Mesothelial cell of epicardium (in vitro differentiated cells): ENCODE measurements at regions not wholly inside any gene's neighbourhood (a gene's known extent, or its start where the extent isn't known, plus 50 kb on each side); places are given as distances from the start of the nearest gene placed in this dataset.

Experiments
- DNase-seq, 2 experiments: peaks; one replicate each; pipeline ENCODE4 v3.0.0; 2021; ENCODE audit warnings: low spot score in 2 of 2; ENCODE audit not compliant: unreplicated experiment in 2 of 2
- H3K27ac Mint-ChIP-seq: 2 replicates; pipeline ENCODE4 v1.8.0; 2021; ENCODE audit warnings: mixed read lengths
- H3K27me3 Mint-ChIP-seq: 2 replicates; pipeline ENCODE4 v1.8.0; 2021; ENCODE audit warnings: low read depth, mixed read lengths
- H3K36me3 Mint-ChIP-seq: 2 replicates; pipeline ENCODE4 v1.8.0; 2021; ENCODE audit warnings: mixed read lengths
- H3K4me1 Mint-ChIP-seq: 2 replicates; pipeline ENCODE4 v1.8.0; 2021; ENCODE audit warnings: mixed read lengths
- H3K4me3 Mint-ChIP-seq: 2 replicates; pipeline ENCODE4 v1.8.0; 2021; ENCODE audit warnings: mild to moderate bottlenecking, moderate library complexity, mixed read lengths
- H3K9me3 Mint-ChIP-seq: 2 replicates; pipeline ENCODE4 v1.8.0; 2021; ENCODE audit warnings: mixed read lengths
- TF ChIP-seq, protein P1 (sequence below): fragments of 200-600 bp; sonication (generic); IDR thresholded peaks from one replicate; pipeline ENCODE4 v1.5.0; 2021; ENCODE audit warnings: antibody characterized with exemption; ENCODE audit not compliant: unreplicated experiment

DNA sequence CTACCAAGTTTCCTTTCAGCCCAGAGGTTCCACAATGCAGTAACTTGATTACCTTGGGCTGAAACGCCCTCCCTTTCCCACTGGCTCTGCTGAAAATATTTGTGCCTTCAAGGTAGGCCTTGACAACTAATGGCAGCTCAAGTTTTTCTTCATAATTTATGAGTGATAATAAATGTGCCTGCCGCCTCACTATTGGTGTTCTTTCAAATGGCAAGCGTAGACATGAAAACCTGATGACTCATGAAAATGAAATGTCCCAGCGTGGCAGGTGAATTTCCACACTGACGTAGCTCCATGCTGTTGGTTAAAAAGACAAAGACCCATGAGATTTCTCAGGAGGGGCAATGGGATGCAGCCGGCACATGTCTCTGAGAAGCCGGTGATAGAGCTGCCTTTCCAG lies 107.2 kb upstream of the GGTLC1 start:
- peaks cover 59% of the 10 kb centered on the region for H3K4me1 Mint-ChIP-seq
- H3K9me3 Mint-ChIP-seq: no peaks in the 10 kb centered on the region
- H3K36me3 Mint-ChIP-seq: no peaks in the 10 kb centered on the region
- peak overlapping the region; percentile 96 for H3K27ac Mint-ChIP-seq
- peak in 1 of 2 experiments; percentile 64 for DNase-seq
- H3K27me3 Mint-ChIP-seq: no peaks in the 10 kb centered on the region
- TF ChIP-seq, protein P1, sequence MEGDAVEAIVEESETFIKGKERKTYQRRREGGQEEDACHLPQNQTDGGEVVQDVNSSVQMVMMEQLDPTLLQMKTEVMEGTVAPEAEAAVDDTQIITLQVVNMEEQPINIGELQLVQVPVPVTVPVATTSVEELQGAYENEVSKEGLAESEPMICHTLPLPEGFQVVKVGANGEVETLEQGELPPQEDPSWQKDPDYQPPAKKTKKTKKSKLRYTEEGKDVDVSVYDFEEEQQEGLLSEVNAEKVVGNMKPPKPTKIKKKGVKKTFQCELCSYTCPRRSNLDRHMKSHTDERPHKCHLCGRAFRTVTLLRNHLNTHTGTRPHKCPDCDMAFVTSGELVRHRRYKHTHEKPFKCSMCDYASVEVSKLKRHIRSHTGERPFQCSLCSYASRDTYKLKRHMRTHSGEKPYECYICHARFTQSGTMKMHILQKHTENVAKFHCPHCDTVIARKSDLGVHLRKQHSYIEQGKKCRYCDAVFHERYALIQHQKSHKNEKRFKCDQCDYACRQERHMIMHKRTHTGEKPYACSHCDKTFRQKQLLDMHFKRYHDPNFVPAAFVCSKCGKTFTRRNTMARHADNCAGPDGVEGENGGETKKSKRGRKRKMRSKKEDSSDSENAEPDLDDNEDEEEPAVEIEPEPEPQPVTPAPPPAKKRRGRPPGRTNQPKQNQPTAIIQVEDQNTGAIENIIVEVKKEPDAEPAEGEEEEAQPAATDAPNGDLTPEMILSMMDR: no peak
- no peak overlapping the region for H3K4me3 Mint-ChIP-seq

GRCh38 chr20:24095303-24095702 lies 106.7 kb upstream of the GGTLC1 start:
- no peak for DNase-seq
- H3K27me3 Mint-ChIP-seq: no peaks in the 10 kb centered on the region
- H3K4me1 Mint-ChIP-seq: peaks cover 56% of the 10 kb centered on the region
- peak overlapping the region; percentile 96 for H3K27ac Mint-ChIP-seq
- H3K9me3 Mint-ChIP-seq: no peaks in the 10 kb centered on the region
- no peak overlapping the region for H3K4me3 Mint-ChIP-seq
- no peaks in the 10 kb centered on the region for H3K36me3 Mint-ChIP-seq
- TF ChIP-seq, protein P1: no peak

- Mint-ChIP-seq H3K27me3 (no peaks in the 10 kb centered on the region), H3K27ac (peak overlapping the region; percentile 65), H3K9me3 (no peaks in the 10 kb centered on the region), H3K4me1 (peaks cover 26% of the 10 kb centered on the region), H3K36me3 (no peaks in the 10 kb centered on the region), H3K4me3 (no peak overlapping the region)
- TF ChIP-seq, protein P1: no peak
- DNase-seq: no peak
Measured at GRCh38 chr20:24089576-24089975, 101.0 kb upstream of the GGTLC1 start.

GRCh38 chr20:24086121-24086520 lies 97.5 kb upstream of the GGTLC1 start:
- TF ChIP-seq, protein P1: no peak
- no peaks in the 10 kb centered on the region for H3K9me3 Mint-ChIP-seq
- DNase-seq: no peak
- H3K4me3 Mint-ChIP-seq: no peak overlapping the region
- H3K36me3 Mint-ChIP-seq: no peaks in the 10 kb centered on the region
- H3K27me3 Mint-ChIP-seq: peaks cover 6% of the 10 kb centered on the region
- H3K4me1 Mint-ChIP-seq: peaks cover 11% of the 10 kb centered on the region
- H3K27ac Mint-ChIP-seq: no peak overlapping the region

DNA sequence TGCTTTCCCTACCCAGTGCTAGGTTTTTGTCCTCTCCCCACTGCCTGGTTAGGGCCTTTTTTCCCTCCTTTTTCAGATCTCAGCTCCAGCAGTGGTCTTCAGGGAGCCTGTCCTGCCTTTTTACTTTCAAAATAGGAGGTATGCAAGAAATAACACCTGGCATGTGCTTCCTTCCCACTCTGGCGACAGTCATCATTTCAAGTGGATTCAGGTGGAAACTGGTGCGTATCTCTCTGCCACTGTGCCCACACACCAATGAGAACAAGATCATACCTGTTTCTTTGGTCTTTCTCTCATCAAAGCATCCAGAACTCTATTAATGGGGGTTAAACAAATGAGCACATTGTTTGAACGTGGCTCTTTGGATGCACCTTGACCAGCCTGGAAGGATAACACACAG lies 95.7 kb upstream of the GGTLC1 start:
- Mint-ChIP-seq H3K36me3 (no peaks in the 10 kb centered on the region), H3K4me1 (peaks cover 9% of the 10 kb centered on the region), H3K27me3 (peaks cover 6% of the 10 kb centered on the region), H3K9me3 (no peaks in the 10 kb centered on the region), H3K27ac (no peak overlapping the region), H3K4me3 (no peak overlapping the region)
- no peak for DNase-seq
- TF ChIP-seq, protein P1: no peak

- peaks cover 9% of the 10 kb centered on the region for H3K4me1 Mint-ChIP-seq
- H3K9me3 Mint-ChIP-seq: no peaks in the 10 kb centered on the region
- no peaks in the 10 kb centered on the region for H3K36me3 Mint-ChIP-seq
- TF ChIP-seq, protein P1: no peak
- peaks cover 6% of the 10 kb centered on the region for H3K27me3 Mint-ChIP-seq
- no peak for DNase-seq
- no peak overlapping the region for H3K4me3 Mint-ChIP-seq
- no peak overlapping the region for H3K27ac Mint-ChIP-seq
Measured at GRCh38 chr20:24081077-24081476, 92.5 kb upstream of the GGTLC1 start.
